GM12878 (cell line): ENCODE measurements at regions not wholly inside any gene's neighbourhood (a gene's known extent, or its start where the extent isn't known, plus 50 kb on each side); places are given as distances from the start of the nearest gene placed in this dataset.

Experiments
- ATAC-seq: fragments of 200-7000 bp; cut with Tn5 transposase; 3 replicates; pipeline ENCODE4 v1.9.1; 2020; ENCODE audit warnings: mild to moderate bottlenecking, moderate library complexity
- BruUV-seq: library from RNA; stranded (reverse); fragments of 400-500 nt; replicated peaks from 2 replicates; lab custom pipeline; 2021; lab: Mats Ljungman, UMichigan
- CTCF ChIA-PET: fragments of 300-600 bp; sonication (Branson Sonifier 250); formaldehyde crosslinking; extraction: SDS; loops from one replicate; lab custom pipeline; 2021; ENCODE audit warnings: inconsistent platforms; lab: Yijun Ruan, JAX
- POLR2A ChIA-PET: fragments of 350-600 bp; formaldehyde crosslinking; extraction: SDS; loops from one replicate; lab custom pipeline; 2021; ENCODE audit warnings: inconsistent platforms; lab: Charles Lee
- RAD21 ChIA-PET: fragments of 300-600 bp; sonication (Branson Sonifier 250); formaldehyde crosslinking; loops from one replicate; lab custom pipeline; 2023; ENCODE audit warnings: antibody characterized with exemption; ENCODE audit not compliant: unreplicated experiment; lab: Charles Lee
- SMC1A ChIA-PET: fragments of 300-600 bp; sonication (Branson Sonifier 250); formaldehyde crosslinking; loops from one replicate; lab custom pipeline; 2023; ENCODE audit not compliant: unreplicated experiment, uncharacterized antibody; lab: Charles Lee
- DNase-seq: peaks from one replicate; pipeline ENCODE4 v3.0.0-alpha.2; 2011; ENCODE audit warnings: low read depth, low spot score
- FAIRE-seq: peaks from 3 replicates; lab custom pipeline; 2011; peaks lifted over from hg19 to GRCh38; lab: Jason Lieb, UNC
- H2AFZ ChIP-seq: 2 replicates; pipeline ENCODE4 v1.6.0; 2011; ENCODE audit warnings: low read depth, low read length, control low read depth; ENCODE audit not compliant: control insufficient read depth
- H3K27ac ChIP-seq: 2 replicates; pipeline ENCODE4 v1.5.1; 2011; ENCODE audit warnings: control low read depth; ENCODE audit not compliant: control insufficient read depth, insufficient read depth
- H3K27me3 ChIP-seq, 2 experiments: replicated peaks in 1 of 2; 2 replicates each; pipeline versions ENCODE4 v1.6.0 to v1.6.1; 2011; ENCODE audit warnings: low read length in 1 of 2; ENCODE audit not compliant: control insufficient read depth in 2 of 2, insufficient read depth in 2 of 2
- H3K36me3 ChIP-seq, 2 experiments: 2 replicates each; pipeline ENCODE4 v1.5.1; 2011; ENCODE audit warnings: low read length in 1 of 2; ENCODE audit not compliant: control insufficient read depth in 2 of 2, insufficient read depth in 2 of 2
- H3K4me1 ChIP-seq: 2 replicates; pipeline ENCODE4 v1.6.1; 2011; ENCODE audit warnings: mild to moderate bottlenecking, low read length, moderate library complexity, mixed read lengths; ENCODE audit not compliant: control insufficient read depth, insufficient read depth
- H3K4me2 ChIP-seq: 2 replicates; pipeline ENCODE4 v1.6.0; 2011; ENCODE audit warnings: control low read depth; ENCODE audit not compliant: control insufficient read depth, insufficient read depth
- H3K4me3 ChIP-seq: fragments of 200-600 bp; sonication (generic); 2 replicates; pipeline ENCODE4 v1.5.1; 2016
- H3K79me2 ChIP-seq: 2 replicates; pipeline ENCODE4 v1.6.0; 2011; ENCODE audit warnings: low read length; ENCODE audit not compliant: control insufficient read depth, insufficient read depth
- H3K9ac ChIP-seq: 2 replicates; pipeline ENCODE4 v1.8.0; 2011; ENCODE audit warnings: low read length, control low read depth, mixed read lengths; ENCODE audit not compliant: control insufficient read depth, insufficient read depth
- H3K9me3 ChIP-seq: replicated peaks from 3 replicates; pipeline ENCODE4 v1.5.1; 2011; ENCODE audit warnings: mild to moderate bottlenecking, low read length; ENCODE audit not compliant: control insufficient read depth, insufficient read depth
- H4K20me1 ChIP-seq: 2 replicates; pipeline ENCODE4 v1.6.0; 2011; ENCODE audit not compliant: control insufficient read depth, insufficient read depth
- CBFB ChIP-seq: IDR thresholded peaks from 2 replicates; pipeline ENCODE4 v1.6.1; 2016; ENCODE audit warnings: antibody characterized with exemption, low read depth
- CEBPB ChIP-seq, 2 experiments: fragments of 150-350 bp in 1 of 2; IDR thresholded peaks; 2 replicates each; pipeline ENCODE4 v1.6.1; 2012 to 2014; ENCODE audit warnings: low read depth in 2 of 2, low read length in 2 of 2, borderline replicate concordance in 1 of 2, inconsistent platforms in 1 of 2
- CREM ChIP-seq: IDR thresholded peaks from 2 replicates; pipeline ENCODE4 v1.6.1; 2014; ENCODE audit warnings: antibody characterized with exemption, low read depth
- EED ChIP-seq: sonication (generic); IDR thresholded peaks from 2 replicates; pipeline ENCODE4 v1.6.1; 2016; ENCODE audit warnings: antibody characterized with exemption, low read depth
- GABPA ChIP-seq: IDR thresholded peaks from 2 replicates; pipeline ENCODE4 v1.6.1; 2014; ENCODE audit warnings: antibody characterized with exemption, low read depth, mild to moderate bottlenecking, inconsistent platforms
- HCFC1 ChIP-seq: fragments of 150-350 bp; IDR thresholded peaks from 2 replicates; pipeline ENCODE4 v1.6.1; 2014; ENCODE audit warnings: low read length
- HSF1 ChIP-seq: fragments of 150-350 bp; IDR thresholded peaks from 2 replicates; pipeline ENCODE4 v1.6.1; 2014; ENCODE audit warnings: mild to moderate bottlenecking, low read depth, low read length
- IKZF2 ChIP-seq, 2 experiments: fragments of 450-650 bp; IDR thresholded peaks; 2 replicates each; pipeline ENCODE4 v1.6.1; 2017; ENCODE audit warnings: mild to moderate bottlenecking in 2 of 2, moderate library complexity in 2 of 2
- NR2C1 ChIP-seq: fragments of 450-650 bp; IDR thresholded peaks from 2 replicates; pipeline ENCODE4 v1.6.1; 2017; ENCODE audit warnings: antibody characterized with exemption, mild to moderate bottlenecking, moderate library complexity
- POLR2A ChIP-seq: IDR thresholded peaks from 2 replicates; pipeline ENCODE4 v1.6.1; 2011; ENCODE audit warnings: low read depth, mild to moderate bottlenecking, low read length
- SREBF2 ChIP-seq: IDR thresholded peaks from 2 replicates; pipeline ENCODE4 v1.6.1; 2012; ENCODE audit warnings: mild to moderate bottlenecking, low read length
- SRF ChIP-seq, 2 experiments: IDR thresholded peaks; 2 replicates each; pipeline ENCODE4 v1.6.1; 2011; ENCODE audit warnings: low read depth in 2 of 2, low read length in 2 of 2, mild to moderate bottlenecking in 1 of 2, moderate library complexity in 1 of 2
- TBL1XR1 ChIP-seq: IDR thresholded peaks from 2 replicates; pipeline ENCODE4 v1.6.1; 2012; ENCODE audit warnings: low read depth, low read length, improper control_type of control experiment
- TCF12 ChIP-seq: IDR thresholded peaks from 2 replicates; pipeline ENCODE4 v1.6.1; 2011; ENCODE audit warnings: low read depth, mild to moderate bottlenecking, low read length
- ZBTB11 ChIP-seq: fragments of 450-650 bp; formaldehyde crosslinking; IDR thresholded peaks from 2 replicates; pipeline ENCODE4 v1.5.0; 2022; ENCODE audit warnings: mild to moderate bottlenecking, missing genetic modification characterization
- ZNF622 ChIP-seq: fragments of 450-650 bp; IDR thresholded peaks from 2 replicates; pipeline ENCODE4 v1.6.1; 2017; ENCODE audit warnings: mild to moderate bottlenecking, inconsistent platforms
- WGBS: methylation state at CpG from one replicate; pipeline ENCODE4 v1.1.6; 2016; ENCODE audit warnings: low lambda C conversion rate; ENCODE audit not compliant: insufficient replicate concordance, insufficient coverage; ENCODE audit errors: missing lambda C conversion rate; 5-methylcytosine and 5-hydroxymethylcytosine counted together
- in situ Hi-C: fragments of 300-500 bp; cut with MboI; formaldehyde crosslinking; loops from 9 replicates; pipeline ENCODE4 v1.14.3; 2018; ENCODE audit warnings: mixed read lengths
- intact Hi-C: fragments of 100-400 bp; cut with micrococcal nuclease; formaldehyde crosslinking; loops from one replicate; pipeline ENCODE4 v1.14.2; 2022; ENCODE audit not compliant: unreplicated experiment
- TF ChIP-seq, protein P1 (sequence below), 3 experiments: IDR thresholded peaks in 2 of 3; conservative IDR thresholded peaks in 1 of 3; 2 replicates each; pipeline ENCODE4 v1.5.1; 2011; ENCODE audit warnings: low read depth in 3 of 3, low read length in 3 of 3, mild to moderate bottlenecking in 3 of 3, control low read depth in 2 of 3, moderate library complexity in 2 of 3, inconsistent platforms in 1 of 3, mixed read lengths in 1 of 3; ENCODE audit not compliant: control insufficient read depth in 2 of 3, insufficient read depth in 1 of 3; ENCODE audit errors: extremely low read depth in 1 of 3

GRCh38 chr18:47415881-47416280 lies 164.4 kb upstream of the SKOR2 start (continued):
- no peak for TF ChIP-seq POLR2A
- no peak for TF ChIP-seq TBL1XR1
- TF ChIP-seq NR2C1, result no peak
- no peak for TF ChIP-seq ZNF622
- TF ChIP-seq SRF (IDR thresholded peaks at IDR 0.05; ENCODE audit: low read depth in 2 of 2, low read length in 2 of 2), result no peak
- TF ChIP-seq ZBTB11 (CRISPR knock-in tag), result no peak
- no peak for TF ChIP-seq EED
- TF ChIP-seq SREBF2, result no peak
- TF ChIP-seq GABPA, result no peak
- no peak for TF ChIP-seq CEBPB (IDR thresholded peaks at IDR 0.05; ENCODE audit: borderline replicate concordance in 1 of 2, low read depth in 2 of 2, low read length in 2 of 2)
- TF ChIP-seq IKZF2 (IDR thresholded peaks at IDR 0.05), result no peak

DNA sequence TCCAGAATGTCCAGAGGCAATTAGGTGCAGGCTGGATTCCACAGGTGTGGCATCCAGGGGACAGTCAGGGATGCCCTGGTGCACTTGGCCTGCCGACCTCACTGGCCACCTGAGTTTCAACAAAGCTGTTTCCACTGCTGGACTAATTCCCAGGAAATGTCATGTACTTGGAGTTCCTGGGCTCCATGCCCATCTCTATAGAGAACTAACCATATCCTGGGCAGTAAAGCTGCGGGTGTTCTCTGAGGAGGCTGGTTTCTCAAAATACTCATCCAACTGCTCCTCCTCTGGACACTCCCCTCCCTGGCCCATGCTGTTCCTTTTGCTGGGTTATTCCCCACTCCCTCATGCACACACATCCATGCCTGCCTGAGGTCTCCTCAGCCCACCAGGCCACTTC lies 161.9 kb upstream of the SKOR2 start:
- ChIA-PET RAD21 (no interaction called here), POLR2A (no interaction called here), CTCF (no interaction called here), SMC1A (no interaction called here)
- in situ Hi-C loops (no loop called here), intact Hi-C loops (no loop called here)
- FAIRE-seq (no peak), ATAC-seq (no peak), DNase-seq (no peak)
- H3K9me3 ChIP-seq, result no peaks in the 10 kb centered on the region
- no peak overlapping the region for H2AFZ ChIP-seq
- H3K27ac ChIP-seq, result no peak overlapping the region
- no peak overlapping the region for H3K4me2 ChIP-seq
- no peaks in the 10 kb centered on the region for H3K79me2 ChIP-seq
- H4K20me1 ChIP-seq, result no peaks in the 10 kb centered on the region
- peaks cover 2 to 7% of the 10 kb centered on the region in 2 experiments for H3K27me3 ChIP-seq
- BruUV-seq, result no TSS peak
- 15% methylated on average over 2 of the region's 2 CpGs for WGBS
- H3K36me3 ChIP-seq, result no peaks in the 10 kb centered on the region
- H3K9ac ChIP-seq, result no peak overlapping the region
- H3K4me3 ChIP-seq, result no peak overlapping the region
- peaks cover 11% of the 10 kb centered on the region for H3K4me1 ChIP-seq
- TF ChIP-seq HSF1 (no peak), HCFC1 (no peak), CREM (no peak), CBFB (no peak), TCF12 (no peak)
- TF ChIP-seq, protein P1, sequence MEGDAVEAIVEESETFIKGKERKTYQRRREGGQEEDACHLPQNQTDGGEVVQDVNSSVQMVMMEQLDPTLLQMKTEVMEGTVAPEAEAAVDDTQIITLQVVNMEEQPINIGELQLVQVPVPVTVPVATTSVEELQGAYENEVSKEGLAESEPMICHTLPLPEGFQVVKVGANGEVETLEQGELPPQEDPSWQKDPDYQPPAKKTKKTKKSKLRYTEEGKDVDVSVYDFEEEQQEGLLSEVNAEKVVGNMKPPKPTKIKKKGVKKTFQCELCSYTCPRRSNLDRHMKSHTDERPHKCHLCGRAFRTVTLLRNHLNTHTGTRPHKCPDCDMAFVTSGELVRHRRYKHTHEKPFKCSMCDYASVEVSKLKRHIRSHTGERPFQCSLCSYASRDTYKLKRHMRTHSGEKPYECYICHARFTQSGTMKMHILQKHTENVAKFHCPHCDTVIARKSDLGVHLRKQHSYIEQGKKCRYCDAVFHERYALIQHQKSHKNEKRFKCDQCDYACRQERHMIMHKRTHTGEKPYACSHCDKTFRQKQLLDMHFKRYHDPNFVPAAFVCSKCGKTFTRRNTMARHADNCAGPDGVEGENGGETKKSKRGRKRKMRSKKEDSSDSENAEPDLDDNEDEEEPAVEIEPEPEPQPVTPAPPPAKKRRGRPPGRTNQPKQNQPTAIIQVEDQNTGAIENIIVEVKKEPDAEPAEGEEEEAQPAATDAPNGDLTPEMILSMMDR (IDR thresholded peaks at IDR 0.05 in 2 of 3, conservative IDR thresholded peaks at IDR 0.05 in 1 of 3; ENCODE audit: control insufficient read depth in 2 of 3, extremely low read depth in 1 of 3, insufficient read depth in 1 of 3, low read depth in 3 of 3, low read length in 3 of 3), result no peak
